Panc1 (cell line): ENCODE measurements at regions not wholly inside any gene's neighbourhood (a gene's known extent, or its start where the extent isn't known, plus 50 kb on each side); places are given as distances from the start of the nearest gene placed in this dataset.

ENCODE experiments used
- ATAC-seq: fragments of 200-7000 bp; cut with Tn5 transposase; 2 replicates; pipeline ENCODE4 v1.9.1; 2020; ENCODE audit warnings: mild to moderate bottlenecking, moderate library complexity
- BruUV-seq: library from RNA; stranded (reverse); fragments of 400-500 nt; replicated peaks from 2 replicates; lab custom pipeline; 2021; lab: Mats Ljungman, UMichigan
- CTCF ChIA-PET: fragments of 300-600 bp; sonication (Branson Sonifier 250); formaldehyde crosslinking; loops from one replicate; lab custom pipeline; 2022; ENCODE audit warnings: antibody characterized with exemption; lab: Charles Lee
- POLR2A ChIA-PET: fragments of 300-600 bp; sonication (Branson Sonifier 250); formaldehyde crosslinking; loops from one replicate; lab custom pipeline; 2022; ENCODE audit warnings: antibody characterized with exemption; lab: Charles Lee
- DNase-seq: peaks from one replicate; pipeline ENCODE4 v3.0.0-alpha.2; 2010; ENCODE audit warnings: low read depth, low spot score
- H3K27ac ChIP-seq: 2 replicates; pipeline ENCODE4 v1.5.1; 2011; ENCODE audit warnings: mild to moderate bottlenecking, low read length, inconsistent platforms
- H3K27me3 ChIP-seq: fragments of 200-500 bp; sonication (Bioruptor generic); 2 replicates; pipeline ENCODE4 v1.6.0; 2014; ENCODE audit warnings: low read length, inconsistent platforms; ENCODE audit not compliant: control insufficient read depth, insufficient read depth
- H3K36me3 ChIP-seq: fragments of 200-500 bp; sonication (Bioruptor generic); 2 replicates; pipeline ENCODE4 v1.5.1; 2014; ENCODE audit warnings: inconsistent platforms, mild to moderate bottlenecking, low read length, moderate library complexity; ENCODE audit not compliant: control insufficient read depth, insufficient read depth
- H3K4me1 ChIP-seq: 2 replicates; pipeline ENCODE4 v1.5.1; 2011; ENCODE audit warnings: inconsistent platforms, mild to moderate bottlenecking, low read length, moderate library complexity; ENCODE audit not compliant: control insufficient read depth, insufficient read depth
- H3K4me3 ChIP-seq, 2 experiments: 2 replicates each; pipeline ENCODE4 v1.5.1; 2011 to 2012; ENCODE audit warnings: low read depth in 2 of 2, low read length in 2 of 2, mild to moderate bottlenecking in 2 of 2, inconsistent platforms in 1 of 2, moderate library complexity in 1 of 2
- H3K9me3 ChIP-seq: fragments of 200-500 bp; sonication (Bioruptor generic); 2 replicates; pipeline ENCODE4 v1.5.1; 2014; ENCODE audit warnings: low read depth, mild to moderate bottlenecking, inconsistent platforms, low read length, moderate library complexity; ENCODE audit not compliant: control insufficient read depth, insufficient read depth
- CTCF ChIP-seq: fragments of 450-650 bp; IDR thresholded peaks from 2 replicates; pipeline ENCODE4 v1.5.1; 2017; ENCODE audit warnings: mild to moderate bottlenecking
- POLR2AphosphoS5 ChIP-seq: IDR thresholded peaks from 2 replicates; pipeline ENCODE4 v1.6.1; 2012; ENCODE audit warnings: mild to moderate bottlenecking, low read depth, low read length, moderate library complexity
- REST ChIP-seq, 2 experiments: IDR thresholded peaks; 2 replicates each; pipeline ENCODE4 v1.6.1; 2011 to 2012; ENCODE audit warnings: low read depth in 2 of 2, control low read depth in 1 of 2, low read length in 1 of 2, mild to moderate bottlenecking in 1 of 2, moderate library complexity in 1 of 2; ENCODE audit not compliant: insufficient read depth in 1 of 2
- SIN3A ChIP-seq: IDR thresholded peaks from 2 replicates; pipeline ENCODE4 v1.6.1; 2012; ENCODE audit warnings: low read depth, mild to moderate bottlenecking, low read length, moderate library complexity, borderline replicate concordance; ENCODE audit not compliant: insufficient read depth
- TCF7L2 ChIP-seq: IDR thresholded peaks from 2 replicates; pipeline ENCODE4 v1.6.1; 2011; ENCODE audit warnings: mild to moderate bottlenecking, low read depth, low read length, inconsistent platforms
- in situ Hi-C: cut with HindIII; loops from 2 replicates; pipeline ENCODE4 v1.10.0; 2016; ENCODE audit warnings: low sequenced_read_pairs, low pct_unique_long_range_greater_than_20kb
- intact Hi-C: fragments of 100-400 bp; cut with micrococcal nuclease; formaldehyde crosslinking; loops from one replicate; pipeline ENCODE4 v1.10.0; 2022; ENCODE audit not compliant: unreplicated experiment

GRCh38 chr13:109401307-109401706 lies 385.1 kb downstream of the IRS2 start:
- Histone ChIP-seq H3K9me3 (no peaks in the 10 kb centered on the region), H3K27me3 (no peaks in the 10 kb centered on the region), H3K27ac (no peak overlapping the region), H3K36me3 (no peaks in the 10 kb centered on the region), H3K4me3 (no peak overlapping the region), H3K4me1 (no peaks in the 10 kb centered on the region)
- ATAC-seq (no peak), DNase-seq (no peak)
- in situ Hi-C loops (no loop called here), intact Hi-C loops (no loop called here)
- TF ChIP-seq TCF7L2 (no peak), SIN3A (no peak), CTCF (no peak), REST (IDR thresholded peaks at IDR 0.05; ENCODE audit: insufficient read depth in 1 of 2, low read depth in 2 of 2, low read length in 1 of 2) (no peak), POLR2AphosphoS5 (no peak)
- ChIA-PET CTCF (no interaction called here), POLR2A (no interaction called here)
- no TSS peak for BruUV-seq

GRCh38 chr13:109400624-109401257 lies 385.6 kb downstream of the IRS2 start:
- Histone ChIP-seq H3K4me3 (no peak overlapping the region), H3K4me1 (no peaks in the 10 kb centered on the region), H3K9me3 (no peaks in the 10 kb centered on the region), H3K27ac (no peak overlapping the region), H3K27me3 (no peaks in the 10 kb centered on the region), H3K36me3 (no peaks in the 10 kb centered on the region)
- ChIA-PET POLR2A (no interaction called here), CTCF (no interaction called here)
- no peak for TF ChIP-seq REST (IDR thresholded peaks at IDR 0.05; ENCODE audit: insufficient read depth in 1 of 2, low read depth in 2 of 2, low read length in 1 of 2)
- no peak for TF ChIP-seq CTCF
- TF ChIP-seq SIN3A = no peak
- no peak for TF ChIP-seq TCF7L2
- TF ChIP-seq POLR2AphosphoS5 = no peak
- in situ Hi-C loops = no loop called here
- intact Hi-C loops = no loop called here
- ATAC-seq (no peak), DNase-seq (no peak)
- BruUV-seq = no TSS peak
